ENCODE measurements at regions not wholly inside any gene's neighbourhood (a gene's known extent, or its start where the extent isn't known, plus 50 kb on each side); places are given as distances from the start of the nearest gene placed in this dataset.
A peak's percentile ranks its signal among the peaks of the same experiment; 100 is the strongest.

GRCh38 chr1:30545365-30545764 is 178.0 kb downstream of the MATN1 start:
- ChIA-PET POLR2A (no interaction called here), CTCF (no interaction called here)
- TF ChIP-seq BHLHE40 (IDR thresholded peaks at IDR 0.05; ENCODE audit: borderline replicate concordance) (no peak), FOXM1 (IDR thresholded peaks at IDR 0.05; ENCODE audit: borderline replicate concordance) (no peak), ZNF384 (IDR thresholded peaks at IDR 0.05) (no peak), FOXA1 (IDR thresholded peaks at IDR 0.05) (no peak), SP1 (IDR thresholded peaks at IDR 0.05) (no peak), LEF1 (IDR thresholded peaks at IDR 0.05; ENCODE audit: borderline replicate concordance) (no peak), FOXK2 (IDR thresholded peaks at IDR 0.05) (no peak)
- DNase-seq (ENCODE audit: extremely low spot score) = no peak

GRCh38 chr1:30541721-30542485 is 181.5 kb downstream of the MATN1 start:
- TF ChIP-seq ARNT (IDR thresholded peaks at IDR 0.05) (no peak), FOXA1 (IDR thresholded peaks at IDR 0.05) (no peak), ZNF384 (IDR thresholded peaks at IDR 0.05) (no peak), BHLHE40 (IDR thresholded peaks at IDR 0.05; ENCODE audit: borderline replicate concordance) (no peak), CTBP1 (IDR thresholded peaks at IDR 0.05; ENCODE audit: borderline replicate concordance) (no peak), NFRKB (IDR thresholded peaks at IDR 0.05) (no peak), TARDBP (IDR thresholded peaks at IDR 0.05) (no peak), HDGF (IDR thresholded peaks at IDR 0.05; ENCODE audit: borderline replicate concordance) (no peak), LEF1 (IDR thresholded peaks at IDR 0.05; ENCODE audit: borderline replicate concordance) (no peak), ELF4 (IDR thresholded peaks at IDR 0.05) (no peak), PKNOX1 (IDR thresholded peaks at IDR 0.05) (no peak), FOXM1 (IDR thresholded peaks at IDR 0.05; ENCODE audit: borderline replicate concordance) (no peak), FOXK2 (IDR thresholded peaks at IDR 0.05) (no peak), SP1 (IDR thresholded peaks at IDR 0.05) (no peak), L3MBTL2 (conservative IDR thresholded peaks at IDR 0.05) (no peak), SUZ12 (IDR thresholded peaks at IDR 0.05) (no peak)
- POLR2A ChIA-PET = no interaction called here
- CTCF ChIA-PET = no interaction called here

GRCh38 chr1:30540611-30541192 is 182.7 kb downstream of the MATN1 start:
- no peak for DNase-seq (ENCODE audit: extremely low spot score)
- ChIA-PET POLR2A (no interaction called here), CTCF (interaction anchor here (0.5 kb wide), 1 partner anchor 10 kb away, joined by 3 read pairs; no protein-coding TSS in a partner anchor)

More at GRCh38 chr1:30541721-30542485, 181.5 kb downstream of the MATN1 start:
- DNase-seq (ENCODE audit: extremely low spot score) = no peak

GRCh38 chr1:30539884-30540283 is 183.5 kb downstream of the MATN1 start:
- DNase-seq (ENCODE audit: extremely low spot score) = peak; percentile 4
- ChIA-PET POLR2A (no interaction called here), CTCF (no interaction called here)
- TF ChIP-seq FOXA1 (IDR thresholded peaks at IDR 0.05) = no peak
- no peak for TF ChIP-seq BHLHE40 (IDR thresholded peaks at IDR 0.05; ENCODE audit: borderline replicate concordance)
- TF ChIP-seq PKNOX1 (IDR thresholded peaks at IDR 0.05) = no peak
- no peak for TF ChIP-seq TARDBP (IDR thresholded peaks at IDR 0.05)
- no peak for TF ChIP-seq FOXK2 (IDR thresholded peaks at IDR 0.05)
- no peak for TF ChIP-seq SUZ12 (IDR thresholded peaks at IDR 0.05)
- no peak for TF ChIP-seq SP1 (IDR thresholded peaks at IDR 0.05)
- no peak for TF ChIP-seq L3MBTL2 (conservative IDR thresholded peaks at IDR 0.05)
- no peak for TF ChIP-seq HDGF (IDR thresholded peaks at IDR 0.05; ENCODE audit: borderline replicate concordance)
- TF ChIP-seq ELF4 (IDR thresholded peaks at IDR 0.05) = no peak
- no peak for TF ChIP-seq NFRKB (IDR thresholded peaks at IDR 0.05)
- no peak for TF ChIP-seq ARNT (IDR thresholded peaks at IDR 0.05)
- no peak for TF ChIP-seq FOXM1 (IDR thresholded peaks at IDR 0.05; ENCODE audit: borderline replicate concordance)
- no peak for TF ChIP-seq CTBP1 (IDR thresholded peaks at IDR 0.05; ENCODE audit: borderline replicate concordance)
- no peak for TF ChIP-seq ZNF384 (IDR thresholded peaks at IDR 0.05)

More at GRCh38 chr1:30540611-30541192, 182.7 kb downstream of the MATN1 start:
- no peak for TF ChIP-seq FOXM1 (IDR thresholded peaks at IDR 0.05; ENCODE audit: borderline replicate concordance)
- no peak for TF ChIP-seq NFRKB (IDR thresholded peaks at IDR 0.05)
- no peak for TF ChIP-seq FOXK2 (IDR thresholded peaks at IDR 0.05)
- no peak for TF ChIP-seq PKNOX1 (IDR thresholded peaks at IDR 0.05)
- no peak for TF ChIP-seq BHLHE40 (IDR thresholded peaks at IDR 0.05; ENCODE audit: borderline replicate concordance)
- TF ChIP-seq SP1 (IDR thresholded peaks at IDR 0.05) = no peak
- TF ChIP-seq FOXA1 (IDR thresholded peaks at IDR 0.05) = no peak

GRCh38 chr1:30538993-30539867 is 184.2 kb downstream of the MATN1 start:
- ChIA-PET CTCF (no interaction called here), POLR2A (no interaction called here)
- TF ChIP-seq NFRKB (IDR thresholded peaks at IDR 0.05) (no peak), TARDBP (IDR thresholded peaks at IDR 0.05) (no peak), L3MBTL2 (conservative IDR thresholded peaks at IDR 0.05) (no peak), ELF4 (IDR thresholded peaks at IDR 0.05) (no peak), FOXA1 (IDR thresholded peaks at IDR 0.05) (no peak), LEF1 (IDR thresholded peaks at IDR 0.05; ENCODE audit: borderline replicate concordance) (no peak), BHLHE40 (IDR thresholded peaks at IDR 0.05; ENCODE audit: borderline replicate concordance) (no peak)
- no peak for DNase-seq (ENCODE audit: extremely low spot score)
